GM21619 (cell line): ENCODE measurements at regions not wholly inside any gene's neighbourhood (a gene's known extent, or its start where the extent isn't known, plus 50 kb on each side); places are given as distances from the start of the nearest gene placed in this dataset.
"Not testable (repeated sequence)": the region's sequence is repeated elsewhere in the genome, so short reads cannot be mapped to it uniquely, and the experiment has no call there.

Experiments
- ATAC-seq: cut with Tn5 transposase; IDR thresholded peaks from one replicate; pipeline ENCODE4 v1.9.1; 2021; ENCODE audit not compliant: unreplicated experiment

GRCh38 chrX:19229896-19230295, 107.6 kb upstream of the ADGRG2 start:
- not testable (repeated sequence) for ATAC-seq

GRCh38 chrX:19237901-19238300, 105.8 kb upstream of the PDHA1 start:
- no peak for ATAC-seq

DNA sequence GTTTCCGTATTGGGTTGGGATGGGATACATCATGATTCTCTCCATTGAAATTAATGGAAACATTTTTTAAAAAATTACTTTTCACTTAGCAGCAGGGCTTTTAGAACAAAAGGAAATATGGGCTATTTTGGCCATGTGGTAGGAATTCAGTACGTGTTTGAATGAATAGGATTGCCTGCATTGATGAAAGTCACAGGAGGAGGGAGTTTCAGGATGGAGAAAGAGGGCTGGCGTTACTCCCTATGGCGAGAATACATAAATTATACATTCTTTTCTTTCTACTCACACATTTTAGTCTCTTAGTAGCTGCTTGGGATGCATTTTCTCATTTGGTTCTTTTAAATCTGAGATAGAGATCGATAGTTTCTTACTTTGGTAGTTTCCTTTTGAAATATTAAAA, 100.3 kb upstream of the PDHA1 start:
- no peak for ATAC-seq

DNA sequence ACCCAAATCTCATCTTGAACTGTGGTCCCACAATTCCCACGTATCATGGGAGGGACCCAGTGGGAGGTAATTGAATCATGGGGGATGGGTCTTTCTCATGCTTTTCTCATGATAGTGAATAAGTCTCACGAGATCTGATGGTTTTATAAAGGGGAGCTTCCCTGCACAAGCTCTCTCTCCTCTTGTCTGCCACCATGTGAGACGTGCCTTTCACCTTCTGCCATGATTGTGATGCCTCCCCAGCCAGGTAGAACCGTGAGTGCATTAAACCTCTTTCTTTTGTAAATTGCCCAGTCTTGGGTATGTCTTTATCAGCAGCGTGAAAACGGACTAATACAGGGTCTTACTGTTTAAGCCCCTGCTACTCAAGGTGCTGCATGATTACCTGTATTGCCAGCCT, 98.8 kb upstream of the PDHA1 start:
- ATAC-seq = not testable (repeated sequence)

GRCh38 chrX:19245711-19246269, 97.9 kb upstream of the PDHA1 start:
- ATAC-seq = no peak

DNA sequence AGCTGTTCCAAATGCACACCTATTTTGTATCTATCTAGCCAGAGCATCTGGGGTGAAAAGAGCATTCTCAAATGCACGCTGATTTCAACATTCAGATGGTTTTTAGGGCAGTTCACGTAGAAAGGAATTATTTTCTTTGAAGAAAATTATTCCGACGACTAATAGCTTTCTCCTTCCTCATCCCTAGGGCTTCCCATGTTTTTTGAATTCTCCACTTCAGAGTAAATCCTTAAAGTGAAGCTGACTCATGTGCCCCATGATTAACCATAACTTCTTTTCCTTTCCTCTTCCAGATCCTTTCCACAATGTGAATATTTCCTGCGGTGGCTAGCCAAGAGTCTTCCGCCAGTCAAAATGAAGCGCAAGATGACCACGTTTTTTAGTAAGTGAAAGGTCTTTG, 86.7 kb upstream of the PDHA1 start:
- ATAC-seq = no peak

- not testable (repeated sequence) for ATAC-seq
These were observed 82.7 kb upstream of the PDHA1 start for GRCh38 chrX:19261026-19261425.

DNA sequence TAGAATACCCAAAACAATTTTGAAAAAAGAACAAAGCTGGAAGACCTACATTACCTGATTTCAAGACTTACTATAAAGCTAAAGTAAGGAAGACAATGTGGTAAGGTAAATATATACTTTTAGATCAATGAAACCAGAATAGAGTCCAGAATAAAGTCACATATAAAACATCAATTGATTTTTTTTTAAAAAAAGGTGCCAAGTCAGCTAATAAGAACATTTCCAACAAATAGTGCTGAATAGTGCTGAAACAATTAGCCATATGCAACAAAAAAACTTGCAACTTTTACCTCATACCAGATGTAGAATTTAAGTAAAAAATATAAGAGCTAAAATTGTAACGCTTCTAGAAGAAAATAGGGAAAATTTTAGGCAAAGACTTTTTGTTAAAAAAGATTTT, 73.0 kb upstream of the PDHA1 start:
- ATAC-seq = no peak

DNA sequence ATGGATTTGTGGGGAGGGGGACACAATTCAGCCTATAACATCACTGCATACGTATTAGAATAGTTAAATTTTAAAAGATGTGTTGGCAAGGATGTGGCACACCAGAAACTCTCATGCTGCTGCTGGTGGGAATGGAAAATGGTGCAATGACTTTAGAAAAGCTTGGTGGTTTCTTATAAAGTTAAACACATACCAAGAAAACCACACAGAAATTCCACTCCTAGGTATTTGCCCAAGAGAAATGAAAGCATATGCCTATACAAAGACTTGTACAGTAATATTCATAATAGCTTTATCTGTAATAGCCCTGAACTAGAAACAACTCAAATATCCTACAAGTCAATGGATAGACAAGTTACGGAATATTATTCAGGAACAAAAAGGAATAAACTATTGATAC, 71.3 kb upstream of the PDHA1 start:
- no peak for ATAC-seq

GRCh38 chrX:19280636-19281035, 63.1 kb upstream of the PDHA1 start:
- no peak for ATAC-seq

DNA sequence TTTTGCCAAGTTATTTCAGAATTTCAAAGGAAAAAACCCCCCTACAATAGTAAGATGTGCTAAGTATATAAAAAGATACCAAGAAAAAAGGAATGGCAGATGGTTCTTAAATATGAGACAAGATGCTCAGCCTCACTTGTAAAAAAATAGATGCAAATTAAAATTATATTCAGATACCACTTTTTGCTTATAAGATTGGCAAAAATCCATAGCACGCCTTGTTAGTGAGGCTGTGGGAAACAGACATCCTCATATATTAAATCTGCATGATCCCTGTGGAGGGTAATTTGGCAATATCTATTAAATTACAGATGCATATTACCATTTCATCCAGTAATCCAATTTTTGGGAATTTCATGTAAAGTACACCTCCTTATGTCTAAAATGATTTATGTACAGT, 62.5 kb upstream of the PDHA1 start:
- no peak for ATAC-seq

GRCh38 chrX:19283597-19284339, 60.0 kb upstream of the PDHA1 start:
- ATAC-seq = no peak

DNA sequence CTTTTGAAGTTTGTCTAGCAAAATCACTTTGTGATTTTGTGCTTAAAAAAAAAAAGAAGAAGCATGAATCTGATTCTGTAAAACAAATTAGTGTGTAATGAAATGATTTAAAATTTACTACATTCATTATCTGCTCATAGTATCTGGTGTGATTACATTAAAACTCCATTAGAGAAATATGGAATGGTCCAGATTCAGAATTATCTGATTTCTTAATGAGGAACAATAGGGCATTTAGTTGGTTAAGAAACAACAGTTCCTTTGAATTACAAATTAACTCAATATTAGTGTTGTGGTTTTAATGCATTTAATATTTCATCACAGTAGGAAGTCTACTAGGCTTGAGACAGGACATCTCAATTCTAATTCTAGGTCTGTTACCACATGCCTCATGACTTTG, 57.9 kb upstream of the PDHA1 start:
- ATAC-seq = no peak

DNA sequence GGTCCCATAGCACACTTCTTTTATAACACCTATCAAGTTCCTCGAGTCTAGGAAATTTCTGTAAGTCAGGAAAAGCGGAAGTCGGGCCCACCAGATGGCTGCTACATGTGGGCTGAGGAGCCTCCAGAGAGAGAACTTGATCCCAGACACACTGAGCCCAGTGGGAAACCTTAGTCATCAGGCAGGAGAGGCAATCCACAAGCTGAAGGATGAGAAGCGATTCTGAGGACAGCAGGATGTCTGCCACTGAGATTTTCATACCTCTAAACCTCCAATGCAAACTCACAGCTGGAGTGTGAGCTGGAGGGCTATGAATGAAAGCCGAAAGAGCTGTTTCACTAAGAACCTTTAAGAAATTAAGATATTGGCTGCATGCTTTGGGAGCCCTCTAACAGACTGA, 52.6 kb upstream of the PDHA1 start:
- no peak for ATAC-seq

- ATAC-seq = no peak
These were observed 50.0 kb upstream of the PDHA1 start for GRCh38 chrX:19293606-19294325.
